Loucy (cell line): ENCODE measurements at regions not wholly inside any gene's neighbourhood (a gene's known extent, or its start where the extent isn't known, plus 50 kb on each side); places are given as distances from the start of the nearest gene placed in this dataset.

Experiments used
- H2AFZ ChIP-seq: fragments of 200-600 bp; sonication (generic); 2 replicates; pipeline ENCODE4 v1.6.0; 2016; ENCODE audit warnings: antibody characterized with exemption, mild to moderate bottlenecking, low read length, moderate library complexity
- H3F3A ChIP-seq: fragments of 200-600 bp; 2 replicates; pipeline ENCODE4 v1.6.0; 2016; ENCODE audit warnings: antibody characterized with exemption, low read depth, mild to moderate bottlenecking
- H3K27me3 ChIP-seq: fragments of 200-600 bp; sonication (generic); 2 replicates; pipeline ENCODE4 v1.6.1; 2014; ENCODE audit warnings: low read length, mild to moderate bottlenecking; ENCODE audit not compliant: insufficient read depth, poor library complexity, severe bottlenecking
- H3K36me3 ChIP-seq: fragments of 200-600 bp; sonication (generic); 2 replicates; pipeline ENCODE4 v1.6.1; 2016; ENCODE audit warnings: low read length; ENCODE audit not compliant: insufficient read depth
- H3K4me1 ChIP-seq: fragments of 200-600 bp; sonication (generic); 2 replicates; pipeline ENCODE4 v1.5.1; 2014; ENCODE audit warnings: low read length, mild to moderate bottlenecking; ENCODE audit not compliant: insufficient read depth, poor library complexity, severe bottlenecking
- H3K4me2 ChIP-seq: fragments of 200-600 bp; sonication (generic); 2 replicates; pipeline ENCODE4 v1.6.0; 2014; ENCODE audit warnings: antibody characterized with exemption, low read length, low read depth, mild to moderate bottlenecking; ENCODE audit not compliant: poor library complexity, severe bottlenecking
- H3K4me3 ChIP-seq: fragments of 200-600 bp; sonication (generic); 2 replicates; pipeline ENCODE4 v1.5.1; 2014; ENCODE audit warnings: low read length, mild to moderate bottlenecking, mixed read lengths; ENCODE audit not compliant: poor library complexity, severe bottlenecking
- H3K79me2 ChIP-seq: fragments of 200-600 bp; sonication (generic); 2 replicates; pipeline ENCODE4 v1.6.1; 2014; ENCODE audit warnings: low read length; ENCODE audit not compliant: insufficient read depth
- H3K9ac ChIP-seq: fragments of 200-600 bp; sonication (generic); 2 replicates; pipeline ENCODE4 v1.6.0; 2014; ENCODE audit warnings: mild to moderate bottlenecking, low read depth, low read length, moderate library complexity; ENCODE audit not compliant: poor library complexity, severe bottlenecking
- H3K9me2 ChIP-seq: fragments of 200-600 bp; sonication (generic); replicated peaks from 2 replicates; pipeline ENCODE4 v1.6.1; 2016; ENCODE audit warnings: low read depth, low read length, mixed read lengths
- H3K9me3 ChIP-seq: fragments of 200-600 bp; sonication (generic); 2 replicates; pipeline ENCODE4 v1.6.1; 2014; ENCODE audit warnings: mild to moderate bottlenecking, antibody characterized with exemption, low read length, low read depth; ENCODE audit not compliant: insufficient read depth
- H4K20me1 ChIP-seq: fragments of 200-600 bp; sonication (generic); 2 replicates; pipeline ENCODE4 v1.6.0; 2014; ENCODE audit warnings: antibody characterized with exemption, low read length, mild to moderate bottlenecking; ENCODE audit not compliant: insufficient read depth, poor library complexity, severe bottlenecking
- CTCF ChIP-seq: fragments of 200-600 bp; sonication (generic); conservative IDR thresholded peaks from 2 replicates; pipeline ENCODE4 v1.5.1; 2014; ENCODE audit warnings: mild to moderate bottlenecking, antibody characterized with exemption, low read length
- EZH2phosphoT487 ChIP-seq: fragments of 200-600 bp; IDR thresholded peaks from 2 replicates; pipeline ENCODE4 v1.6.1; 2018; ENCODE audit warnings: antibody characterized with exemption, mild to moderate bottlenecking, moderate library complexity, borderline replicate concordance

GRCh38 chr4:161317000-161317399, 846.8 kb downstream of the FSTL5 start:
- H3K9me3 ChIP-seq = no peaks in the 10 kb centered on the region
- no peak overlapping the region for H3K4me2 ChIP-seq
- H3K27me3 ChIP-seq = no peaks in the 10 kb centered on the region
- no peak overlapping the region for H3K4me3 ChIP-seq
- no peaks in the 10 kb centered on the region for H3K9me2 ChIP-seq
- no peaks in the 10 kb centered on the region for H3K4me1 ChIP-seq
- no peaks in the 10 kb centered on the region for H3K79me2 ChIP-seq
- H3K36me3 ChIP-seq = no peaks in the 10 kb centered on the region
- no peaks in the 10 kb centered on the region for H3F3A ChIP-seq
- TF ChIP-seq CTCF (no peak), EZH2phosphoT487 (no peak)
- H4K20me1 ChIP-seq = no peaks in the 10 kb centered on the region
- no peak overlapping the region for H3K9ac ChIP-seq
- no peak overlapping the region for H2AFZ ChIP-seq

- Histone ChIP-seq H3K9me2 (no peaks in the 10 kb centered on the region), H3K36me3 (no peaks in the 10 kb centered on the region), H3K9me3 (no peaks in the 10 kb centered on the region), H3K79me2 (no peaks in the 10 kb centered on the region), H3K4me3 (no peak overlapping the region), H3F3A (no peaks in the 10 kb centered on the region), H3K4me1 (no peaks in the 10 kb centered on the region), H3K9ac (no peak overlapping the region), H3K4me2 (no peak overlapping the region), H2AFZ (no peak overlapping the region), H4K20me1 (no peaks in the 10 kb centered on the region), H3K27me3 (no peaks in the 10 kb centered on the region)
- no peak for TF ChIP-seq EZH2phosphoT487
- TF ChIP-seq CTCF = no peak
Observed at GRCh38 chr4:161314371-161314770, 849.4 kb downstream of the FSTL5 start.

- Histone ChIP-seq H3K79me2 (no peaks in the 10 kb centered on the region), H3F3A (no peaks in the 10 kb centered on the region), H3K9me3 (no peaks in the 10 kb centered on the region), H3K9me2 (no peaks in the 10 kb centered on the region), H3K4me1 (no peaks in the 10 kb centered on the region), H2AFZ (no peak overlapping the region), H3K4me3 (no peak overlapping the region), H3K4me2 (no peak overlapping the region), H3K27me3 (no peaks in the 10 kb centered on the region), H3K36me3 (no peaks in the 10 kb centered on the region), H4K20me1 (no peaks in the 10 kb centered on the region), H3K9ac (no peak overlapping the region)
- no peak for TF ChIP-seq EZH2phosphoT487
- TF ChIP-seq CTCF = no peak
Observed at GRCh38 chr4:161303551-161303950, 860.2 kb downstream of the FSTL5 start.
